ENCODE measurements at regions not wholly inside any gene's neighbourhood (a gene's known extent, or its start where the extent isn't known, plus 50 kb on each side); places are given as distances from the start of the nearest gene placed in this dataset.

DNA sequence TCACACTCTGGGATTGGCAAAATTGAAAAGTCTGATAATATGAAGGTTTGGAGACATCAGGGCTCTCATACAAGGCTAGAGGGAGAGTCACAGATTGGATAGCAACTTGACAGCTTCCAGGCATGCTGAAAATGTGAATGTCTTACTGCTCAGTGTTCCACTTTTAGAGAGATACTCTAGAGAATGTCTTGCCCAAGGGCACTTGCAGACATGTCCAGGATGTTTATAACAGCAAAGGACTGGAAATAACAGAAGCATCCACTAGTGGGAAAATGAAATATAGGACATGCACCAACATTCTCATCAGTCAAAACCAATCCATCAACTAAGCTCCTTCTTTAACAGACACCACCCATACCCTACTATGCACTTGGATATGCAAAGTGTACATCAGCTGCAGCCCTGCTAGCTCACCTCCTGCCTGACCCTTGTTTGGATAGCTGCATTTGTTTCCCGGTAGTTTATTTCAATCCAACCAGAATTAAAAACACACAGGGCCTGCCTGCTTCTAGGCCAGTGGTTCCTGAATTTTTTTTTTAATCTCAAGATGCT is 101.6 kb upstream of the ARHGEF3 start:
- TF ChIP-seq, protein P1, sequence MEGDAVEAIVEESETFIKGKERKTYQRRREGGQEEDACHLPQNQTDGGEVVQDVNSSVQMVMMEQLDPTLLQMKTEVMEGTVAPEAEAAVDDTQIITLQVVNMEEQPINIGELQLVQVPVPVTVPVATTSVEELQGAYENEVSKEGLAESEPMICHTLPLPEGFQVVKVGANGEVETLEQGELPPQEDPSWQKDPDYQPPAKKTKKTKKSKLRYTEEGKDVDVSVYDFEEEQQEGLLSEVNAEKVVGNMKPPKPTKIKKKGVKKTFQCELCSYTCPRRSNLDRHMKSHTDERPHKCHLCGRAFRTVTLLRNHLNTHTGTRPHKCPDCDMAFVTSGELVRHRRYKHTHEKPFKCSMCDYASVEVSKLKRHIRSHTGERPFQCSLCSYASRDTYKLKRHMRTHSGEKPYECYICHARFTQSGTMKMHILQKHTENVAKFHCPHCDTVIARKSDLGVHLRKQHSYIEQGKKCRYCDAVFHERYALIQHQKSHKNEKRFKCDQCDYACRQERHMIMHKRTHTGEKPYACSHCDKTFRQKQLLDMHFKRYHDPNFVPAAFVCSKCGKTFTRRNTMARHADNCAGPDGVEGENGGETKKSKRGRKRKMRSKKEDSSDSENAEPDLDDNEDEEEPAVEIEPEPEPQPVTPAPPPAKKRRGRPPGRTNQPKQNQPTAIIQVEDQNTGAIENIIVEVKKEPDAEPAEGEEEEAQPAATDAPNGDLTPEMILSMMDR (IDR thresholded peaks at IDR 0.05; ENCODE audit: low read depth, low read length): no peak
- TF ChIP-seq POLR2A (IDR thresholded peaks at IDR 0.05; ENCODE audit: extremely low read depth, insufficient read length): no peak
- TF ChIP-seq MAX (IDR thresholded peaks at IDR 0.05; ENCODE audit: low read depth, low read length): no peak

Measured in NB4 (cell line).